Transverse colon (tissue), 4 donors: ENCODE measurements at regions not wholly inside any gene's neighbourhood (a gene's known extent, or its start where the extent isn't known, plus 50 kb on each side); places are given as distances from the start of the nearest gene placed in this dataset.

Experiments
- EP300 ChIP-seq: sonication (generic); formaldehyde crosslinking; IDR thresholded peaks from one replicate; pipeline ENCODE4 v1.6.1; 2017; ENCODE audit warnings: antibody characterized with exemption, low read depth
- POLR2A ChIP-seq: fragments of 450-650 bp; IDR thresholded peaks from one replicate; pipeline ENCODE4 v1.6.1; 2016; ENCODE audit warnings: antibody characterized with exemption, mild to moderate bottlenecking, moderate library complexity
- POLR2AphosphoS5 ChIP-seq, 3 donors: sonication (generic); formaldehyde crosslinking; IDR thresholded peaks; one replicate each; pipeline ENCODE4 v1.6.1; 2016; ENCODE audit warnings: antibody characterized with exemption in 3 of 3
- TF ChIP-seq, protein P1 (sequence below), 5 experiments: fragments of 200-600 bp in 3 of 5; fragments of 450-650 bp in 2 of 5; sonication (generic) in 3 of 5; IDR thresholded peaks; 1 replicate in 2 of 5; 2 replicates in 3 of 5; pipeline ENCODE4 v1.5.1; 2016 to 2017; ENCODE audit warnings: antibody characterized with exemption in 5 of 5, inconsistent platforms in 3 of 5, mild to moderate bottlenecking in 2 of 5, moderate library complexity in 1 of 5

DNA sequence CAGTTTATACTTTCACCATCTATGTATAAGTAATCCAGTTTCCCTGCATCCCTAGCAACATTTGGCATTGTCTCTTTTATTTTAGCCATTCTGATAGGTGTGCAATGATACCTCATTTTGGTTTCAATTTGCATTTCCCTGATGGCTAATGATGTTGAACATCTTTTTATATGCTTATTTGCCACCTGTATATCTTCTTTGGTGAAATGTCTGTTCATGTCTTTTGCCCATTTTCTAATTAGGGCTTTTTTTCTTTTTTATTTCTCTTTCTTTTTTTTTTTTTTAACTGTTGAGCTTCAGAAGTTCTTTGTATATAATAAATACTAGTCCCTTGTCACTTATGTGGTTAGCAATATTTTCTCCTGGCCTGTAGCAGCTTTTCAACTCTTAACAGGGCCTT lies 68.9 kb downstream of the TM2D3 start:
- TF ChIP-seq POLR2AphosphoS5 (IDR thresholded peaks at IDR 0.05) (no peak), EP300 (no peak), POLR2A (no peak)
- TF ChIP-seq, protein P1, sequence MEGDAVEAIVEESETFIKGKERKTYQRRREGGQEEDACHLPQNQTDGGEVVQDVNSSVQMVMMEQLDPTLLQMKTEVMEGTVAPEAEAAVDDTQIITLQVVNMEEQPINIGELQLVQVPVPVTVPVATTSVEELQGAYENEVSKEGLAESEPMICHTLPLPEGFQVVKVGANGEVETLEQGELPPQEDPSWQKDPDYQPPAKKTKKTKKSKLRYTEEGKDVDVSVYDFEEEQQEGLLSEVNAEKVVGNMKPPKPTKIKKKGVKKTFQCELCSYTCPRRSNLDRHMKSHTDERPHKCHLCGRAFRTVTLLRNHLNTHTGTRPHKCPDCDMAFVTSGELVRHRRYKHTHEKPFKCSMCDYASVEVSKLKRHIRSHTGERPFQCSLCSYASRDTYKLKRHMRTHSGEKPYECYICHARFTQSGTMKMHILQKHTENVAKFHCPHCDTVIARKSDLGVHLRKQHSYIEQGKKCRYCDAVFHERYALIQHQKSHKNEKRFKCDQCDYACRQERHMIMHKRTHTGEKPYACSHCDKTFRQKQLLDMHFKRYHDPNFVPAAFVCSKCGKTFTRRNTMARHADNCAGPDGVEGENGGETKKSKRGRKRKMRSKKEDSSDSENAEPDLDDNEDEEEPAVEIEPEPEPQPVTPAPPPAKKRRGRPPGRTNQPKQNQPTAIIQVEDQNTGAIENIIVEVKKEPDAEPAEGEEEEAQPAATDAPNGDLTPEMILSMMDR (IDR thresholded peaks at IDR 0.05), result no peak
